ENCODE measurements at regions not wholly inside any gene's neighbourhood (a gene's known extent, or its start where the extent isn't known, plus 50 kb on each side); places are given as distances from the start of the nearest gene placed in this dataset.
"Not testable (repeated sequence)": the region's sequence is repeated elsewhere in the genome, so short reads cannot be mapped to it uniquely, and the experiment has no call there.

- Histone ChIP-seq H3K27ac (ENCODE audit: low read length) (no peak overlapping the region), H3K27me3 (ENCODE audit: control insufficient read depth, insufficient read depth, low read length) (no peaks in the 10 kb centered on the region), H3K4me1 (ENCODE audit: control insufficient read depth, insufficient read depth, low read length) (no peaks in the 10 kb centered on the region), H3K36me3 (ENCODE audit: control insufficient read depth, insufficient read depth, low read length) (no peaks in the 10 kb centered on the region), H3K9me3 (ENCODE audit: control insufficient read depth, insufficient read depth, low read length) (no peaks in the 10 kb centered on the region), H3K4me3 (ENCODE audit: low read length) (no peak overlapping the region)
- no CpG with 5 or more reads among the region's 5 CpGs for WGBS (ENCODE audit: insufficient coverage, insufficient read length)
- no peak for DNase-seq (ENCODE audit: low read depth, low spot score)
Measured at GRCh38 chr1:220942278-220942677, 63.0 kb downstream of the HLX start.

DNA sequence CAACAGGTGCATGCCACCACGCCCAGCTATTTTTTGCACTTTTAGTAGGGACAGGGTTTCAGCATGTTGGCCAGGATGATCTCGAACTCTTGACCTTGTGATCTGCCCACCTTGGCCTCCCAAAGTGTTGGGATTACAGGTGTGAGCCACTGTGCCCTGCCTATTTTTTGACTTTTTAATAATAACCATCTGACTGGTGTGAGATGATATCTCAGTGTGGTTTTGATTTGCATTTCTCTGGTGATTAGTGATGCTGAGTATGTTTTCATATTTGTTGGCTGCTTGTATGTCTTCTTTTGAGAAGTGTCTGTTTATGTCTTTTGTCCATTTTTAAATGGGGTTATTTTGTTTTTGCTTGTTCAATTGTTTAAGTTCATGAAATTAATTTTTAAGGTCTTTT is 63.7 kb downstream of the HLX start:
- not testable (repeated sequence) for H3K36me3 ChIP-seq (ENCODE audit: control insufficient read depth, insufficient read depth, low read length); H3K27ac ChIP-seq (ENCODE audit: low read length); H3K4me3 ChIP-seq (ENCODE audit: low read length); H3K4me1 ChIP-seq (ENCODE audit: control insufficient read depth, insufficient read depth, low read length); H3K9me3 ChIP-seq (ENCODE audit: control insufficient read depth, insufficient read depth, low read length); H3K27me3 ChIP-seq (ENCODE audit: control insufficient read depth, insufficient read depth, low read length); DNase-seq (ENCODE audit: low read depth, low spot score)
- no CpG with 5 or more reads among the region's 2 CpGs for WGBS (ENCODE audit: insufficient coverage, insufficient read length)

- H3K9me3 ChIP-seq (ENCODE audit: control insufficient read depth, insufficient read depth, low read length) = no peaks in the 10 kb centered on the region
- no peaks in the 10 kb centered on the region for H3K4me1 ChIP-seq (ENCODE audit: control insufficient read depth, insufficient read depth, low read length)
- no peak overlapping the region for H3K27ac ChIP-seq (ENCODE audit: low read length)
- no peaks in the 10 kb centered on the region for H3K27me3 ChIP-seq (ENCODE audit: control insufficient read depth, insufficient read depth, low read length)
- no peak for DNase-seq (ENCODE audit: low read depth, low spot score)
- no peaks in the 10 kb centered on the region for H3K36me3 ChIP-seq (ENCODE audit: control insufficient read depth, insufficient read depth, low read length)
- WGBS (ENCODE audit: insufficient coverage, insufficient read length) = no CpG with 5 or more reads among the region's 2 CpGs
- no peak overlapping the region for H3K4me3 ChIP-seq (ENCODE audit: low read length)
Measured at GRCh38 chr1:220943319-220943996, 64.2 kb downstream of the HLX start.

DNA sequence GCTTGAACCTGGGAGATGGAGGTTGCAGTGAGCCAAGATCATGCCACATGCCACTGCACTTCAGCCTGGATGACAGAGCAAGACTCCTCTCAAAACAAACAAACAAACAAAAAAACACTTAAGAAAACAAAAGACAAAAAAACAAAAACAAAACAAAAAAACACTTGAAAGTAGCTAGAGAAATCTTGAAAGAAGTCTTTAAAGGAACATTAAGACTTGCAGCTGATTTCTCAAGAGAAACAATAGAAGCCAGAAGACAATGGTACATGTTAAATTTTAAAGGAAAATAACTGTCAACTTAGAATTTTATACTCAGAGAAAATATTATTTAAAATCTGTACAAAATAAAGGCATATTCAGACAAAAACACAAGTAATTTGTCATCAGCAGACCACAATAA is 71.3 kb downstream of the HLX start:
- H3K27ac ChIP-seq (ENCODE audit: low read length) = no peak overlapping the region
- H3K9me3 ChIP-seq (ENCODE audit: control insufficient read depth, insufficient read depth, low read length) = no peaks in the 10 kb centered on the region
- H3K36me3 ChIP-seq (ENCODE audit: control insufficient read depth, insufficient read depth, low read length) = no peaks in the 10 kb centered on the region
- no peak for DNase-seq (ENCODE audit: low read depth, low spot score)
- no peak overlapping the region for H3K4me3 ChIP-seq (ENCODE audit: low read length)
- no peaks in the 10 kb centered on the region for H3K4me1 ChIP-seq (ENCODE audit: control insufficient read depth, insufficient read depth, low read length)
- H3K27me3 ChIP-seq (ENCODE audit: control insufficient read depth, insufficient read depth, low read length) = no peaks in the 10 kb centered on the region

DNA sequence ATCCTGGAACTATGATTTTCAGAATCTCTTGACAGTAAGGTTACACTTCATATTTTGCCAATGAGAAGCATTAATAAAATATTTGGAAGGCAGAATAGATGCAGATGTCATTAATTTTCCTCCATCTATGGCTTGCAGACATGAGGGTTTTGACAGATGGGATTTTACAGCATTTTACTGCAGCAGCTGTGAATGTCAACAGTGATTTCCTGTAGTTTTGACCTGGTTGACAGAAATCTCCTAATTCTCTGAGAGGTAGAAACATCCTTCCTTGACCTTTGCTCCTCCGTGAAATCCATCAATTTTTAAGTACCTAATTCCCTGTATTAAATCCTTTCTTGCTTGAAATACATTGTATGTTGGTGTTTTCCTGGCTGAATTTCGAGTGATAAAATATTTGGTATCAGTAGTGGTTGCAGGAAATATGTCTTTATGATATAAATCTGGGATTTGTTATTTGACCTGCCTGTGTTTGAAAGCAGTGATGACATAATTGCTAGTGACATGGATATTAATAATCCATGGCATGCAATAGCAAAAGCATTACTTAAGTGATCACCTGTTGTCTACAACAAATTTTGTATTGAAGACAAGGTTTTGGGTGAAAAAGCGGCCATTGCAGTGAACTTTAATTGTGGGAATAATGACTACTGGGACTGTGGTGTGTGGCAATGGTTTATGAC is 73.9 kb downstream of the HLX start:
- no peak for DNase-seq (ENCODE audit: low read depth, low spot score)
- H3K9me3 ChIP-seq (ENCODE audit: control insufficient read depth, insufficient read depth, low read length) = no peaks in the 10 kb centered on the region
- H3K27ac ChIP-seq (ENCODE audit: low read length) = no peak overlapping the region
- H3K4me3 ChIP-seq (ENCODE audit: low read length) = no peak overlapping the region
- no CpG with 5 or more reads among the region's 3 CpGs for WGBS (ENCODE audit: insufficient coverage, insufficient read length)
- no peaks in the 10 kb centered on the region for H3K27me3 ChIP-seq (ENCODE audit: control insufficient read depth, insufficient read depth, low read length)
- no peaks in the 10 kb centered on the region for H3K4me1 ChIP-seq (ENCODE audit: control insufficient read depth, insufficient read depth, low read length)
- H3K36me3 ChIP-seq (ENCODE audit: control insufficient read depth, insufficient read depth, low read length) = no peaks in the 10 kb centered on the region

GRCh38 chr1:220954321-220955075 is 75.3 kb downstream of the HLX start:
- H3K9me3 ChIP-seq (ENCODE audit: control insufficient read depth, insufficient read depth, low read length) = no peaks in the 10 kb centered on the region
- no peak overlapping the region for H3K4me3 ChIP-seq (ENCODE audit: low read length)
- DNase-seq (ENCODE audit: low read depth, low spot score) = no peak
- WGBS (ENCODE audit: insufficient coverage, insufficient read length) = no CpG with 5 or more reads among the region's 5 CpGs
- no peak overlapping the region for H3K27ac ChIP-seq (ENCODE audit: low read length)
- H3K36me3 ChIP-seq (ENCODE audit: control insufficient read depth, insufficient read depth, low read length) = no peaks in the 10 kb centered on the region
- no peaks in the 10 kb centered on the region for H3K27me3 ChIP-seq (ENCODE audit: control insufficient read depth, insufficient read depth, low read length)
- H3K4me1 ChIP-seq (ENCODE audit: control insufficient read depth, insufficient read depth, low read length) = no peaks in the 10 kb centered on the region

- Histone ChIP-seq H3K27ac (ENCODE audit: low read length) (no peak overlapping the region), H3K4me1 (ENCODE audit: control insufficient read depth, insufficient read depth, low read length) (no peaks in the 10 kb centered on the region), H3K27me3 (ENCODE audit: control insufficient read depth, insufficient read depth, low read length) (no peaks in the 10 kb centered on the region), H3K36me3 (ENCODE audit: control insufficient read depth, insufficient read depth, low read length) (no peaks in the 10 kb centered on the region), H3K9me3 (ENCODE audit: control insufficient read depth, insufficient read depth, low read length) (no peaks in the 10 kb centered on the region), H3K4me3 (ENCODE audit: low read length) (no peak overlapping the region)
- DNase-seq (ENCODE audit: low read depth, low spot score) = no peak
- 100% methylated on average over 2 of the region's 4 CpGs for WGBS (ENCODE audit: insufficient coverage, insufficient read length)
Measured at GRCh38 chr1:220955116-220955515, 75.9 kb downstream of the HLX start.

- H3K27ac ChIP-seq (ENCODE audit: low read length) = no peak overlapping the region
Measured at GRCh38 chr1:220956501-220957232, 77.4 kb downstream of the HLX start.

DNA sequence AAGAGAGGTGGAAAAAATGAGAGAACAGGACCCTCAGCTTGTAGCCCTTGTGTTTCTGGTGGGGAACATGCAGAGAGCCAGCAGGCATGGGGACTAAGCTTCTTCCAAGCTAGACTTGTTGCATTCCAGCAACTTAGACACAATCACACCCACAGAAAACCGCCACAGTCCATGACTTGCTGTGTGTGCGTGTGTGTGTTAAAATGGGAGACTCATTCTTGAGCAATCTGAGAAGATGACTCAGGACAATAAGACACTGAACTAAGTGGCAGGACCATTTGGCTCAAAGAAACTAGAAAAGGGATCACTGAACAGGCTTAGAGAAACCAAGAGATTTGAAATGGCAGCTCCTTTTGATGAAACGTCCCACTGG is 78.0 kb downstream of the HLX start:
- Histone ChIP-seq H3K4me1 (ENCODE audit: control insufficient read depth, insufficient read depth, low read length) (no peaks in the 10 kb centered on the region), H3K36me3 (ENCODE audit: control insufficient read depth, insufficient read depth, low read length) (no peaks in the 10 kb centered on the region), H3K27ac (ENCODE audit: low read length) (no peak overlapping the region), H3K27me3 (ENCODE audit: control insufficient read depth, insufficient read depth, low read length) (no peaks in the 10 kb centered on the region), H3K4me3 (ENCODE audit: low read length) (no peak overlapping the region), H3K9me3 (ENCODE audit: control insufficient read depth, insufficient read depth, low read length) (no peaks in the 10 kb centered on the region)
- DNase-seq (ENCODE audit: low read depth, low spot score) = no peak
- WGBS (ENCODE audit: insufficient coverage, insufficient read length) = no CpG with 5 or more reads among the region's 3 CpGs

More at GRCh38 chr1:220956501-220957232, 77.4 kb downstream of the HLX start:
- no peak for DNase-seq (ENCODE audit: low read depth, low spot score)
- no peaks in the 10 kb centered on the region for H3K36me3 ChIP-seq (ENCODE audit: control insufficient read depth, insufficient read depth, low read length)
- WGBS (ENCODE audit: insufficient coverage, insufficient read length) = no CpG with 5 or more reads among the region's 2 CpGs
- H3K9me3 ChIP-seq (ENCODE audit: control insufficient read depth, insufficient read depth, low read length) = no peaks in the 10 kb centered on the region
- H3K4me3 ChIP-seq (ENCODE audit: low read length) = no peak overlapping the region
- no peaks in the 10 kb centered on the region for H3K4me1 ChIP-seq (ENCODE audit: control insufficient read depth, insufficient read depth, low read length)
- no peaks in the 10 kb centered on the region for H3K27me3 ChIP-seq (ENCODE audit: control insufficient read depth, insufficient read depth, low read length)

GRCh38 chr1:220958234-220958633 is 79.0 kb downstream of the HLX start:
- DNase-seq (ENCODE audit: low read depth, low spot score) = no peak

More at GRCh38 chr1:220958234-220958633, 79.0 kb downstream of the HLX start:
- Histone ChIP-seq H3K4me3 (ENCODE audit: low read length) (no peak overlapping the region), H3K36me3 (ENCODE audit: control insufficient read depth, insufficient read depth, low read length) (no peaks in the 10 kb centered on the region), H3K27ac (ENCODE audit: low read length) (no peak overlapping the region), H3K27me3 (ENCODE audit: control insufficient read depth, insufficient read depth, low read length) (no peaks in the 10 kb centered on the region), H3K9me3 (ENCODE audit: control insufficient read depth, insufficient read depth, low read length) (no peaks in the 10 kb centered on the region), H3K4me1 (ENCODE audit: control insufficient read depth, insufficient read depth, low read length) (no peaks in the 10 kb centered on the region)
- WGBS (ENCODE audit: insufficient coverage, insufficient read length) = no CpG with 5 or more reads among the region's 1 CpG

Data from iPS DF 6.9 (cell line).